CD14-positive monocyte (primary cell): ENCODE measurements at regions not wholly inside any gene's neighbourhood (a gene's known extent, or its start where the extent isn't known, plus 50 kb on each side); places are given as distances from the start of the nearest gene placed in this dataset.

Experiments used
- DNase-seq, 3 donors: peaks; one replicate each; pipeline ENCODE4 v3.0.0-alpha.2; 2011 to 2022
- H2AFZ ChIP-seq: 2 replicates; pipeline ENCODE4 v1.6.0; 2012; ENCODE audit warnings: mild to moderate bottlenecking, low read depth, low read length, inconsistent platforms; ENCODE audit not compliant: insufficient read depth, poor library complexity, severe bottlenecking
- H3K27ac ChIP-seq, 2 donors: 1 replicate in 1 of 2; 2 replicates in 1 of 2; pipeline ENCODE4 v1.5.1; 2012 to 2013; ENCODE audit warnings: low read length in 2 of 2, control low read depth in 1 of 2, inconsistent platforms in 1 of 2, low read depth in 1 of 2, mild to moderate bottlenecking in 1 of 2
- H3K27me3 ChIP-seq, 2 donors: one replicate each; pipeline versions ENCODE4 v1.6.0 to v1.6.1; 2011 to 2013; ENCODE audit warnings: low read length in 2 of 2; ENCODE audit not compliant: control insufficient read depth in 2 of 2, insufficient read depth in 2 of 2
- H3K36me3 ChIP-seq, 2 donors: replicated peaks in 1 of 2; 1 replicate in 1 of 2; 2 replicates in 1 of 2; pipeline versions ENCODE4 v1.5.1 to v1.6.1; 2012 to 2013; ENCODE audit warnings: low read length in 2 of 2, control low read depth in 1 of 2, inconsistent platforms in 1 of 2, mild to moderate bottlenecking in 1 of 2; ENCODE audit not compliant: insufficient read depth in 2 of 2, control insufficient read depth in 1 of 2
- H3K4me1 ChIP-seq, 2 donors: 1 replicate in 1 of 2; 2 replicates in 1 of 2; pipeline versions ENCODE4 v1.5.1 to v1.6.1; 2012 to 2013; ENCODE audit warnings: low read length in 2 of 2, control low read depth in 1 of 2, inconsistent platforms in 1 of 2, mild to moderate bottlenecking in 1 of 2, moderate library complexity in 1 of 2; ENCODE audit not compliant: insufficient read depth in 2 of 2, control insufficient read depth in 1 of 2
- H3K4me2 ChIP-seq: replicated peaks from 2 replicates; pipeline ENCODE3; 2012; ENCODE audit warnings: low read length, moderate library complexity, mild to moderate bottlenecking; ENCODE audit not compliant: poor library complexity, severe bottlenecking; ENCODE audit errors: extremely low read depth
- H3K4me3 ChIP-seq, 3 experiments: fragments of 200-600 bp in 1 of 3; sonication (generic) in 1 of 3; replicated peaks in 1 of 3; 1 replicate in 2 of 3; 2 replicates in 1 of 3; pipeline ENCODE4 v1.5.1; 2011 to 2013; ENCODE audit warnings: low read length in 3 of 3, mild to moderate bottlenecking in 3 of 3, control low read depth in 2 of 3, low read depth in 2 of 3, inconsistent platforms in 1 of 3, moderate library complexity in 1 of 3
- H3K79me2 ChIP-seq: 2 replicates; pipeline ENCODE4 v1.6.0; 2012; ENCODE audit warnings: mild to moderate bottlenecking, control low read depth, inconsistent platforms, low read length, moderate library complexity; ENCODE audit not compliant: insufficient read depth
- H3K9ac ChIP-seq: 2 replicates; pipeline ENCODE4 v1.6.0; 2017; ENCODE audit warnings: low read length, mild to moderate bottlenecking; ENCODE audit not compliant: insufficient read depth, poor library complexity, severe bottlenecking
- H3K9me3 ChIP-seq, 2 donors: replicated peaks in 1 of 2; 1 replicate in 1 of 2; 2 replicates in 1 of 2; pipeline versions ENCODE4 v1.5.1 to v1.6.1; 2012 to 2013; ENCODE audit warnings: low read length in 2 of 2, control low read depth in 1 of 2; ENCODE audit not compliant: control insufficient read depth in 1 of 2, insufficient read depth in 1 of 2
- H4K20me1 ChIP-seq: 2 replicates; pipeline ENCODE4 v1.6.0; 2012; ENCODE audit warnings: mild to moderate bottlenecking, low read length, control low read depth, moderate library complexity; ENCODE audit not compliant: insufficient read depth
- H3K27ac Mint-ChIP-seq, 7 donors: one replicate each; pipeline ENCODE4 v1.8.0; 2020; ENCODE audit warnings: mild to moderate bottlenecking in 7 of 7, mixed read lengths in 7 of 7, moderate library complexity in 6 of 7, inconsistent platforms in 2 of 7
- H3K27me3 Mint-ChIP-seq, 3 donors: one replicate each; pipeline ENCODE4 v1.8.0; 2021 to 2022; ENCODE audit warnings: low read depth in 3 of 3, mild to moderate bottlenecking in 3 of 3, mixed read lengths in 3 of 3, moderate library complexity in 3 of 3, inconsistent platforms in 1 of 3
- H3K36me3 Mint-ChIP-seq, 2 donors: one replicate each; pipeline ENCODE4 v1.8.0; 2020; ENCODE audit warnings: mixed read lengths in 2 of 2, inconsistent platforms in 1 of 2, mild to moderate bottlenecking in 1 of 2
- H3K4me1 Mint-ChIP-seq: one replicate; pipeline ENCODE4 v1.8.0; 2020; ENCODE audit warnings: mild to moderate bottlenecking, mixed read lengths
- H3K4me3 Mint-ChIP-seq, 2 donors: one replicate each; pipeline ENCODE4 v1.8.0; 2020; ENCODE audit warnings: mild to moderate bottlenecking in 2 of 2, mixed read lengths in 2 of 2, moderate library complexity in 1 of 2
- H3K9me3 Mint-ChIP-seq, 7 donors: one replicate each; pipeline ENCODE4 v1.8.0; 2020 to 2022; ENCODE audit warnings: mixed read lengths in 7 of 7, mild to moderate bottlenecking in 6 of 7, moderate library complexity in 6 of 7, inconsistent platforms in 2 of 7
- CTCF ChIP-seq: fragments of 200-600 bp; IDR thresholded peaks from one replicate; pipeline ENCODE4 v1.8.0; 2022; ENCODE audit warnings: antibody characterized with exemption, mild to moderate bottlenecking
- WGBS: methylation state at CpG from one replicate; pipeline ENCODE4 v1.1.5; 2013; ENCODE audit warnings: missing lambda C conversion rate; ENCODE audit not compliant: insufficient coverage; 5-methylcytosine and 5-hydroxymethylcytosine counted together
- intact Hi-C, 2 donors: fragments of 100-400 bp; cut with micrococcal nuclease; formaldehyde crosslinking; loops; one replicate each; pipeline versions ENCODE4 v1.15.0 to v1.15.1; 2023

GRCh38 chr12:127911291-127911690, 355.7 kb upstream of the TMEM132C start:
- H3K4me2 ChIP-seq = no peak overlapping the region
- Mint-ChIP-seq H3K9me3 (peaks cover 0 to 8% (median 0%) of the 10 kb centered on the region in 7 donors), H3K4me3 (no peak overlapping the region), H3K4me1 (no peaks in the 10 kb centered on the region), H3K27ac (no peak overlapping the region), H3K36me3 (no peaks in the 10 kb centered on the region), H3K27me3 (no peaks in the 10 kb centered on the region)
- no peaks in the 10 kb centered on the region for H3K27me3 ChIP-seq
- H3K9ac ChIP-seq = no peak overlapping the region
- no peak overlapping the region for H3K27ac ChIP-seq
- no peaks in the 10 kb centered on the region for H3K79me2 ChIP-seq
- H4K20me1 ChIP-seq = no peaks in the 10 kb centered on the region
- H3K4me1 ChIP-seq = no peaks in the 10 kb centered on the region
- H3K9me3 ChIP-seq = no peaks in the 10 kb centered on the region
- no peak overlapping the region for H2AFZ ChIP-seq
- no peak for TF ChIP-seq CTCF
- H3K4me3 ChIP-seq = no peak overlapping the region
- no peak for DNase-seq
- 35% methylated on average over 2 of the region's 5 CpGs for WGBS
- intact Hi-C loops = no loop called here
- no peaks in the 10 kb centered on the region for H3K36me3 ChIP-seq

DNA sequence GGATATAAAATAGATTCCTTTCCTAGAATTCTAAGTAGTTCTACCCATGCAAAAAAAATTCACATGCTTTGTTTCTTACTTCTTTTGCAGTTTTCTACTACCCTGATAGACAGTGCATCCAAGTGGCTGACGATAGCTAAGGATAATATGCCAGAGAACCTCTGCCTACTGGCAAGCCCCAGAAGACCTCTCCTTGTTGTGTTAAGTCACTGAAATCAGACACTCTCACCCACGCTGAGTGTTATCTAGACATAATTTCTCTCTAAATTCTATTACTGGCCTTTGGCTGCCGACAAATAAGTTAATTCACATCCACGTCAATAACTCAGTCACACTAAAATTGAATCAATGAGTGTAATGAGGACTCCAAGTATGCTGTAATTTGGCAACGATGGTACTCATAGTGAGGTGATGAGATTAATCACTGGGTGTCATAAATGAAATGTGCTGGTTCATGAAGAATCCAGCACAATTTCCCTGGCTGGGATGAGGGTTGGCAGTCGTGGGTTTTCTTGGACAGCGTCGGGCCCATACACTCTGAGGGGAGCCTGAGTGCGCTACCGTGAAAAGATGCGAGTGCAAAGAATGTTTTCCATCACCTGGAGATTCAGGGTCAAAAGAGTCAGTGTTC, 354.8 kb upstream of the TMEM132C start:
- intact Hi-C loops = no loop called here
- WGBS = 91% methylated on average over 6 of the region's 11 CpGs
- Mint-ChIP-seq H3K27ac (no peak overlapping the region), H3K27me3 (peaks cover 0 to 1% (median 0%) of the 10 kb centered on the region in 3 donors), H3K36me3 (no peaks in the 10 kb centered on the region), H3K9me3 (peaks cover 0 to 8% (median 0%) of the 10 kb centered on the region in 7 donors), H3K4me1 (no peaks in the 10 kb centered on the region), H3K4me3 (no peak overlapping the region)
- DNase-seq = no peak
- no peaks in the 10 kb centered on the region for H4K20me1 ChIP-seq
- H3K36me3 ChIP-seq = no peaks in the 10 kb centered on the region
- no peak overlapping the region for H3K4me3 ChIP-seq
- H3K79me2 ChIP-seq = no peaks in the 10 kb centered on the region
- no peak overlapping the region for H3K27ac ChIP-seq
- no peaks in the 10 kb centered on the region for H3K9me3 ChIP-seq
- H2AFZ ChIP-seq = no peak overlapping the region
- no peak overlapping the region for H3K9ac ChIP-seq
- H3K4me2 ChIP-seq = no peak overlapping the region
- TF ChIP-seq CTCF = no peak
- no peaks in the 10 kb centered on the region for H3K27me3 ChIP-seq
- H3K4me1 ChIP-seq = no peaks in the 10 kb centered on the region
